GM18508 (cell line): ENCODE measurements at regions not wholly inside any gene's neighbourhood (a gene's known extent, or its start where the extent isn't known, plus 50 kb on each side); places are given as distances from the start of the nearest gene placed in this dataset.

Experiments
- ATAC-seq: cut with Tn5 transposase; IDR thresholded peaks from one replicate; pipeline ENCODE4 v1.9.1; 2021; ENCODE audit warnings: moderate number of reproducible peaks; ENCODE audit not compliant: insufficient read depth, unreplicated experiment

DNA sequence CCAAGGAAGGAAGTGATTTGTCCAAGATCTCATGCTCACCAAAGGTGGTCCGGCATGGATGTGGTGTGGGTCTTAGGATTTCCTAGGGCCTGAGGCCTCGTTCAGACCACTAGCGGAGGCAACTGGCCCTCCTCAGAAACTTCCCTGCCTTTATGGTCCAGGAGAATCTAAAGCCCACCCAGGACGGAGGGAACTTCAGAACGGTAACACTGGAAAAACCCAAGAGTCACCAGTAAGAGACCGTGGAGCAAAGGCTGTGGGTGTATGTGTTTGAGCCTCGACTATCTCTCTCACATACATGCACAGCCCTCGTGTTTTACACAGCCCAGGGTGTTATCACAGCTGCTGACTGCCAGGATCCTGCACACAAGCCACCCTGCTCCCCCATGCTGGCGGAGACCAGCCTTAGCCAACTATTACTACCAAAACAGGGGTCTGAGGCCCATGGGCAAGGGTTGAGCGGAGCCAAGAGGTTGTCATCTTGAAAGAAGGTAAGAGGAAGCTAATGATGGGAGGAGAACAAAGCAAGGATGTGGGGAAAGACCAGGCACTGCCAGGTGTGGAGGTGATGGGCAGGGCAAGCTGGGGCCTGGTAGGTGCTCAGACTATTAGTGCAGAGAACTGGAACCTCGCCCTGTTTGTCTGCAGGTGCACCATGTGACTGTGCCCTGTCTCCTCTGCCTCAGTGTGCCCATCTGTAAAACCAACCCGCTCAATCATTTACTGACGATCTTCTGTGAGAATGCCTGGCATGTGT lies 170.2 kb upstream of the ZMIZ1 start:
- no peak for ATAC-seq

DNA sequence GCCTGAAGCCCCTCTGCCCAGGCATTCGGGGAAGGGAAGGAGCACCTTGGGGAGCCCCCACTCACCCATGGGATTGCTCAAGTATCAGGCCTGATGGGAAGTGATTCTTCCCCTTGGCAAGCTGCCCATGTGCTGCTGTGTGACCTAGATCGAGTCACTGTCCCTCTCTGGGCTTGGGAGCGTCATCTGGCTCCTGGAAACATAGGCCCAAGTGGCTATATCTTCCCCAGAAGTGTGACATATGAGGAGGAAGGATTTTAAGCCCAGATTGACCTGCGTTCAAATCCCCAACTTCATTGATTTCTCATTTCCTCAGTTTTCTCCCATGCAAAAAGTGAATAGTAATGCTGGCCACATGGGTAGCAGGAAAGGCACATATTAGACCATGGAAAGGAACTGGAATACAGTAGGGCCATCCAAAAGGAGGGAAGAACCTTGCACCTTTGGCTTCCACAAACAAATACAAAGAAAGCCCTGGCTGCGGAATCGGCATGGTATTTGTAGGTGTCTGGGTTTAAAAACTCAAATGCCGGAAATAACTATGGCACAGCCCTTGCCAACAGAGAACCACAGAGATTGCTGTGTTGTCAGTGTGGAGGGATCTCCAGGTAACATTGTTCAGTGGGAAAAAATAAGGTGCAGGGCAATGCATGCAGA lies 169.5 kb upstream of the ZMIZ1 start:
- no peak for ATAC-seq

DNA sequence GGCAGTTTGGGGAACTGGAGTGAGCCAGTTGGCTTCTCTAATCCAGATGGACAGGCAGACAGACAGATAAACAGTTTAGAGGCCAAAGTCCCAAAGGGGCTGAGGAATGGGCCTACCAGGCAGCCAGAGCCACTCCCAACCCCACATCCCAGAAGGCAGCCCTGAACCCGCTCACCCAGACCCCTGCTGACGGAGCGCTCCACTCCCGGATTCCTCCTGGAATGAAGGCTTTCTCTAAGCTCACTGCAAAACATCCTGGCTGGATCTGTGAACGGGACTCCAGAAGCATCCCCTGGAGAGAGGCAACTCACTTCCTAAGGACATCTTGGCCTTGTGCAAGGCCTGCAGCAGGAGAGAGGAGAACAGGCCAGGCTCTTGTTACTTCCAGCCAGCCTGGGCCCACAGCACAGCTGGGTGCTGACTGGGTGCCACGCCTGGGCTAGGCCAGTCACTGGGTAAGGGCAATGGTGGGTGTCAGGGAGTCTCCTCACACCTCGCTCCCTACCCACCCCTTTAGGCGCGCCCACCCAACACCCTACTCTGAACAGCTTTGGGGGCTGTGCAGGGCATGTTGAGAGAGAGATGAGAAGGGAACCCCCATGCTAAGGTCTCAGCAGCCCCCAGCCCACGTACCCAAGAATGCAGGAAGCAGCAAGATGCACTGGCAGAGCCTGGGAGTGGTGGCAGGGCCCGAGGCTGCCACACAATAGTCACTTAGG lies 168.6 kb upstream of the ZMIZ1 start:
- ATAC-seq = no peak

DNA sequence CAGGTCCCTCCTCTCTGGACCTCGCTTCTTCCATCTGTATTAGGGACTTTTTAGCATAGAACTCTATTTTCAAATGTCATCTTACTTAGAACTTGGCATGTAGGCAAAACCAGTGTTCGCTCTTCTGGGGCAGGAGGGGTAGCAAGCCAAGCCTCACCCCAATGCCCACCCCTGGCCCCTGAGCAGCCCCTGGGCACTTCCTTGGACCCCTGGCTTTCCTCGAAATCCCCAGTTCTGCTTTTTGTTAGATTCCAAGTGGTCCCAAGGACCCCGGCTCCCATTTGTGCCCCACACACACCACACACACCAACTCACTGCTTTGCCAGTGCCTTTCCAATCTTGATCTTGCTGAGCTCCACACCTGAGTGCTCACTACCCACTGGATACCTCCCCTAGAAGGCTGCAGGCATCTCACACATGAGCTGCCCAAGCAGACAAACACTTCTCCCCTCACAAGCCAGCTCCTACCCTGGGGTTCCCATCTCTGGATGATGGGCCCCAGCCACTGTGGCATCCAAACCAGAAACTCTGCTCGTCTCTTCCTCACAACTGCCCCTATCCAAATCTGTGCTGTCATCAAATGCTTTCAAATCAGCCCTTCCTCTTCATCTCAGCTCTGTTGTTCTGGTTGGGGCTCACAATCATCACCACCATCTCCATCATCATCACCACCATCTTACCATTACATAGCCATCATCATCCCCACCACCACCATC lies 167.9 kb upstream of the ZMIZ1 start:
- ATAC-seq = no peak

DNA sequence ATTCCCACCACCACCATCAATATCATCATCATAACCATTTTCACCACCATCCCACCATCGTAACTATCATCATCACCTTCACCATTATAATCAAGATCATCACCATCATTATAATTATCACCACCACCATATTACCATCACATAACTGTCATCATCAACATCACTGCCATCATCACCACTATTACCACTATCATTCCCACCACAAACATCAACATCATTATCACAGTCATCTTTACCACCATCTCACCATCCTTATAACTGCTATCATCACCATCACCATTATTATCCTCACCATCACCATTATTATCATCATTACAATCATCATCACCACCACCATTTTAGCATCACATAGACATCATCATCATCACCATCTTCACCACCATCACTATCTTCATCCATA lies 167.1 kb upstream of the ZMIZ1 start:
- ATAC-seq = no peak

DNA sequence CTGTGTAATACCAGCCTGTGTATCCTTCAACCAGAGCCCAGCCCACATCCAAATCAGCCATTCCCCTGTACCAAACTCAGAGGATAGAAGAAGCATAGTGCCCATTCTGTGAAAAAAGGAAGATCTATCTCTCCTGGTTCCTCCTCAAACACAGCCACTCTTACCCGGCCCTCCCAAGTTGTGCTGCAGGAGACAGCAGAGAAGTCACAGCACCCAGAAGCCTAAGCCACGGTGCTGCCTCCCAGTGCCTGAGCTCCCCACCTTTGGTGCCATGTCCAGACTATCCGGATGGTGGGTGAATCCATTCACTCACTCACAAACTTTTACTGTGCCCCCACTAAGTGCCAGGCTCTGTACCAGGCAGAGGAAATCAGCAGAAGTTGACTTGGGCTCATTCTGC lies 166.0 kb upstream of the ZMIZ1 start:
- ATAC-seq = no peak

DNA sequence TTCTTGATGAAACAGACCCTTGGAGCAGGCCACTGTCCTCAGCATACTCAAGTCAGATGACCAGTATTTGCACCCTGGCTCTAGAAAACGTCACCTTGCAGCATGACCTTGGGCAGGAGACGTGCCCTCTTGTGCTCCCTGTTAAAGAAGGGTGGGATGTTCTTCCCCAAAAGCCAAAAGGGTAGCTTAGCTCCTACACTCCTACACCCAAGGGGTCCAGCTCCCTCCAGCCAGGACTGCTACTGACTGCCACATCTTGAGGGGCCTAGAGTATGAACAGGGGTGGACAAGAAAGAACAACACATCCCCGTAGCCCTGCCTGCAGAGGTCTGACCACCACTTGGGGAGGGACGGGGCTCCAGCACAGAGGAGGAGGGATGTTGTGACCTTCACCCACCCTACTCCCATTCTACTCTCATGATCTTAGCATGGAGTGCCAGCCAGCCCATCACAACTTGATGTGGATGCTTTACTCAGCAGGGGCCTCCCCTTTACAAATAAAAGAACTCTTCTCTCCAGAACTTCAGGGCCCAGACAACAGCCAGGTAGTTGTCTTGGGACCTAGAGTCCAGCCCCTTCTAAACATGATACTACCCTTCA lies 165.3 kb upstream of the ZMIZ1 start:
- no peak for ATAC-seq

DNA sequence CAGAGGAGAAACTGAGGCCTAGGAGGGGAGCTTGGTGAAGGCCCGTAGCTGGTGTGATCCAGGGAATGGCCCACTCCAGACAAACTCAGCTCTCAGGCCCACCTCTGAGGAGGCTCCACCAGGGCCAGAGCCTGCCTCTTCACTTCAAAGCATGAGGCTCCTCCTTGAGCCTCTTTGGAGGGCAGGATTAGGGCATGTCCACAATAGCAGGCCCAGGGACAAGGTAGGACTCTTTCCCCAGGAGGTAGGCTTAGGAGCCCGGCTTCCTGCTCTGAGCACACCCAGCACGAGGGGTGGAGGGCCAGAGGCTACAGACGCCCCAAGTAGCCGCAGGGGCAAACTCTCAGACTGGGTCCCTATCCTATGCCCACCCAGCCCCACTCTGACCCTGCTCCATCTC lies 164.6 kb upstream of the ZMIZ1 start:
- no peak for ATAC-seq

DNA sequence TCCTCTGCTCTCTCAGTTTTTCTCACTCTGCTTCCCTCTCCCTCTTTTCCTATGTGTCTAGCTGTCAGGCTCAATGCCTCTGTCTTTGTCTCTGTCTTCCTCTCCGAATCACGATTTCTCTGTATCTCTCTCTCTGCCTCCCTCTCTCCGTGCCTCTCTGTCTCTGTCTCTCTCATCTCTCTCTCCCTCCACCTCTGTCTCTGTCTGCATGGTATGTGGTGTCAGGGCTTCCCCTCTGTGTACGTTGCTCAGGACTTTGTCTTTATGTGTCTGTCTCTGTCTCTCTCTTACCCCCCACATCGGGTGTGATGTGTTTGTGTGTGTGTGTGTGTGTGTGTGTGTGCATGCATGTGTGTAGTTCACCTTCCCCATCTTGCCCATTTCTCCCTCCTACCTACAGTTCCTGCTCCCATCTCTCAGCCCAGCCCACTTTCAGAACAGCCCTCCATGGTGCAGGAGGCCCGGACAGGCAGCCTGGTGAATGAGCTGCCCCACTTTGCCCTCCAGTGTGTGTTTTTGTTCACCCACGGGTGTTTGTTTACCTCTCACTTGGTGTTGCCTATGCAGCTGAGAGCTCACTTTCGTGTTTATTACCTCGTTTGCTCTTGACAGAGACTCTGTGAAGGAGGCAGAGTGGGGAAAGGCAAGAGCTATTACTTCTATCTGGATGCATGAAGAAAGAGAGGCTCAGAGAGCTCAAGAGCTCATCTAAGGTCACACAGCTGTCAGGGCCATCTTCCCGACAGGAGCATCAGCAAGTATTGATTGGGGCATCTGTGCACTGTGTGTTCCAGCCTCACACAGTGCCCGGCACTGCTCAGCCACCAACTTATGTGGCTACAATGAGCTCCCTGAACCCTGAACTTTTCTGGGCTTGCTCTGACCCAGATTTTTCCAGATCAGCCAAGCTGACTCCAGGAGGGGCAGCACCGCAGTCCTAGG lies 163.5 kb upstream of the ZMIZ1 start:
- no peak for ATAC-seq

DNA sequence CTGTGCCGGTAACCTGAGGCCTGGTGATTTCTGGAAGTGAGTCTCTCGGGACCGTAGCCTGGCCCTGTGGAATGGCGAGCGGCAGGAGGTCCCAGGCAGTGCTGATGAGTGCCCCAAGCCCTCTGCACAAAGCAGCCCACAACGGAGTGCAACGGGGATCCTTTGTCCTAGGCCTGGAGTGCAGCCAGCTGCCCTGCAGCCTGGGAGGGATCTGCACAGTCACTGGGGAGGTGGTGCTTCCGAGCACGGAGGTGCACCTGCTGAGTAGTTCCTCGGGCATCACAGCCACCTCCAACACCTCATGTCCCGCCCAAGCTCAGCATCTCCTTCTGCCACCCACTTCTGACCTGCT lies 162.8 kb upstream of the ZMIZ1 start:
- no peak for ATAC-seq

DNA sequence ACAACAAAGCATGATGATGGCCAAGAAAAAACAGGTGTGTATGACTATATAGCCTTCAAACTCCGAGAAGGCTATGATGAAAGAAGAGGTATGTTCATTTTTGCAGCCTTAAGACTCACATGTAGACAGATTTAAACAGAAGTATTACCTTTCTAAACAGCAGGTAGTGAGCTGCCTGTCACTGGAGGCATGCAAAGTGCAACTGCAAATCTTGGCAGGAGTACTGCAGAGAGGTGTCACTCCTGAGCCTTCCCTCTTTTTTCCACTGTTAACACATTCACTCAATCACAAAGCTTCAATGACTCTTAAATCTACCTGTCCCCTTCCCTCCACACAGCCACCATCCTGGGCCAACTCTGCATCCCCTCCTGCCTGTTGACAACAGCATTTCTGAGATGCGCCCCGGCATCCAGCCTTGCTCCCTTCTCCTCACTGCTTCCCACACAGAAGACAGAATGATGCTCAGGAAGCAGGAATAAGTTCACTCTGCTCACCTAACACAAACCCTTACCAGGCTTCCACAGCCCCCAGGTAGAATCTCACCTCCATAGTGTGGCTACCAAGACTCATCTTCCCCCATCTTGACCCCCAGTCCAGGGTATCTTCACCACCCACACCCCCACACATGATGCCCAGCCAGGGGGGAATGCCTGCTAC lies 161.9 kb upstream of the ZMIZ1 start:
- ATAC-seq = no peak

DNA sequence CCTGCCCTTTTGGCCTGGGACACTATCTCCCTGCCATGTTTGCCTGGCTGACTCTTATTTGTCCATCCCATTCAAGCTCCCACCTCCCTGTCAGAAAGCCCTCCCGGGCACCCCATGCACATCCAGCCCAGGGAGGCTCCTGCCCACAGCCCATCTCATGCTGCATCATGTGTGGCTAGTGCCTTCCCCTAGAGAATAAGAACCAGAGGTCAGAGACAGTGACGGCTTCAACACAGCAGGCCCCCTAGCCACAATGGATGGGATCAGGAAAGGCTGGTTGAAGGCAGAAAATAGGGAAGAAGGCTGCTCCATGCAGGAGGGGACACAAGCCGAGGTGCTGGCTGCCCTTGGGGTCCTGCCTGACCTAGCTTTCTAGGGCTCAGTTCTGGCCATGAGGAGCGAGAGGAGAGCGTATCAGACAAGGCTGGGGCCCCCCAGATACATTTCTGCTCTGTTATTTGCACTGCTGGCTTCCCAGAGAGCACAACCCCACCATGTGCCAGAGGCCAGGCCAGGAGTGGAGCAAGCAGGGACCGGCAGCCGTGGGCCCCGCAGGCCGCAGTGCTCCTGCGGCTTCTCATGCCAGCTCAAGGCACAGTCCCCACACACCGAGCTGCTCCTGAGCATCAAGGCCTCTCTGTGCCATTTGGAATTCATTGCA lies 161.1 kb upstream of the ZMIZ1 start:
- no peak for ATAC-seq

DNA sequence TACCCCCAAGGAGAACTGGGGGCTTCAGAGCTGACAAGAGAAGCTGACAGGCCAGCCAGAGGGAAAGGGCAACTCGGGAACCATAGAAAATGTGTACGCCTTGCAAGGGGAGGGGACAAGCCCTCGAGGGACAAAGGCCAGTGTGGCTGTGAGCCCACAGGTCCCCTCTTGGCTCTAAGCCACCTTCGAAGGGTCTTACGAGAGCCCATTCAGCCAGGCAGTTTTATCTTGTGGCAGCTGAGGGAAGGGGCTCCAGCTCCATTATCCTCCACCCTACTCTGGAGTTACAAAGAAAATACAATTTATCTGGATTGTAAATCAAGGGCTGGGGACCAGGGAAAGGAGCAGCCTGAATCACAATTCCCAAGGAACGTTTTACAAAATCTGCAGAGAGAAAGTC lies 159.5 kb upstream of the ZMIZ1 start:
- ATAC-seq = no peak

DNA sequence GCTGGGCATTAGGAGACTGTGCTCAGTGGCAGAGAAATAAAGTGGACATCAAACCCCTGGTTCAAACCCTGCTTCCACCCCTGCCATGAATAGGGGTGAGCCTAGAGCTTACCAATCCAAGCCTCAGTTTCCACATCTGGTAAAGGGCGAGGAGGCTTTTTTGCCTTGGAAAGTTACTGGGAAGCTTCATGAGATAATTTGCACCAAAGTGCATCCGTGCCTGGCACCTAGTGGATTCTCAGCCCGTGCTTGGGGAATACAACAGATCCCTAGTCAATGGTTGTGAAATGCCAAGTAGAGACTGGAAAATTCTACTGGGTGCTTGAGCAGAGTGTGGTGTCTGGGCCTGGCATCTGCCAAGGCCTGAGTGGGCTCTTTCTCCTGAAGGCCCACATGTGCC lies 158.7 kb upstream of the ZMIZ1 start:
- no peak for ATAC-seq

DNA sequence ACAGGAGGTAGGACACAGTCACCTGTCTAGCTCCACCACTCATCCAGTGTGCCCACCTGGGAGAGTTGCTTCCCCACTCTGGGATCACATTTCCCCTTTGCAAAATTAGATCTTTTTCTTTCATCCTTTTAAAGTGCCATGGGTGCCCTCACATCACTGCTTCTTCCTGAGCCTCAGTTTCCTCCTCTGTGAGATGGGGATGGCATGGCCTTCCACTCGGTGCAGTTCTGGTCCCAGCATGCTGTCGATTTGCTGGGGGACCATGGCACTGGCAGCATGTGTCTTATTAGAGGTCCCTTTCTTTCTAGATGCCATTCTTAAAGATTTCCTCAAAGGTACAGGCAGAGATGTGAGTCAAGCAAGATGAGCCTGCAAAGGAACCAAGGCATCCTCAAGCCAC lies 158.3 kb upstream of the ZMIZ1 start:
- no peak for ATAC-seq

DNA sequence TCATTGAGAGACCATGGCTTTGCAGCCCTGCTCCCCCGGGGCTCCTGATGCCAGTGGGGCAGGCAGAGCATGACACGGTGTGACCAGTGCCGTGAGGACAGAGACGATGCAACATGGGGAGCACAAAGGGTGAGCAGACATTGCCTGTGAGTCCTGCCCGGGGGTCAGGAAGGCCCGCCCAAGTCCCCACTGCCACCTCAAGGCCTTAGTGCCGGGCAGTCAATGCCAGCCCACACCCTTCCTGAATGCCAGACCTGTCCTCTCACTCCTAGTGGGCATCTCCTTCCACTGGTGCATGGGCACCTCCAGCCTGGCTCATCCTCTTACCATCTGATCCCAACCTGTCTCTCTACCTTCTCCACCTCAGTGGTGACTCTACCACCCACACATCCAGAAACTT lies 157.9 kb upstream of the ZMIZ1 start:
- no peak for ATAC-seq

DNA sequence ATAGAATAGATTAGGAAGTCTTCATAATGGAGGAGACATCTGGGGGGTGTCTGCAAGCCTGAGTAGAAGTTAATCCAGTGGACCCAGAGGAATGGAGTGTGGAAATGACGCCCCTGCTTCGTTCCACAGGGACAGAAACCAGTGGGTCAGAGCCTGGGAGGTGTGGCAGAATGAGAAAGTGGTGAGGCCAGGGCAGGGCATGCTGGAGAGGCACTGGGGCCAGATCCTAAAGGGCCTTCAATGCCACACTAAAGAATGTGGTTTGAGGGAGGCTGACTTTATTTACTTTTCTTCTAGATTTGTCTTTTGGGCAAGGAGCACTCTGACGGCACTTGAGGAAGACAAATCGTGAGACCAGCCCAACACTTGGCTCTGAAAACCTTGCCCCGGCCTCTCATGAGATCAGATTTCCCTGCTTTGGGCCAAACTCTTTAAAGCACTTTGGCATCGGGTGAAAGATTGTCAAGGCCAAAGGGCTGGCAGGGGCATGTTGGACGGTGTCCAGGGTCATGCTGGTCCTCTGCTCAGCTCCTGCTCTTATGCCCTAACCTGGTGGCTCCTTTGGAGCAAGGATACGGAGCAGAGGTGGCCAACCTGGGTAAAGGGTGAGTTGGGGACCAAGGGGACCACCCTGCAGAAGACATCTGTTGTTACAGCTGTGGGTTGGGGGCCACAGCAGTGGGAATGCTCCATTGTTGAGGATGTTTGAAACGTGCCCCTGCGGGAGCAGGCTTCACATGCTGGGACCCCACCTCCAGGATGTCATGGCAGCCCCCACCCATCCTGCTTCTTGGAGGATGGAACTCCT lies 157.0 kb upstream of the ZMIZ1 start:
- no peak for ATAC-seq
